ENCODE measurements at regions not wholly inside any gene's neighbourhood (a gene's known extent, or its start where the extent isn't known, plus 50 kb on each side); places are given as distances from the start of the nearest gene placed in this dataset.

GRCh38 chr6:37570482-37571133 is 70.9 kb upstream of the CCDC167 start:
- TF ChIP-seq CTCF (IDR thresholded peaks at IDR 0.05; ENCODE audit: unreplicated experiment in 3 of 3) = no peak
- H3K27ac Mint-ChIP-seq = peak overlapping the region in 1 of 3 experiments; percentile 16
- no peaks in the 10 kb centered on the region for H3K36me3 Mint-ChIP-seq (ENCODE audit: low read depth)
- peaks cover 44% of the 10 kb centered on the region for H3K27me3 Mint-ChIP-seq (ENCODE audit: low read depth)
- H3K9me3 Mint-ChIP-seq = no peaks in the 10 kb centered on the region
- peaks cover 13% of the 10 kb centered on the region for H3K4me1 Mint-ChIP-seq
- peak overlapping the region in 1 of 3 experiments; percentile 11 for H3K4me3 Mint-ChIP-seq

- Mint-ChIP-seq H3K27ac (peak overlapping the region in 1 of 3 experiments; percentile 16), H3K9me3 (no peaks in the 10 kb centered on the region), H3K27me3 (ENCODE audit: low read depth) (peaks cover 48% of the 10 kb centered on the region), H3K36me3 (ENCODE audit: low read depth) (no peaks in the 10 kb centered on the region), H3K4me1 (peaks cover 20% of the 10 kb centered on the region), H3K4me3 (peak overlapping the region in 1 of 3 experiments; percentile 11)
- TF ChIP-seq CTCF (IDR thresholded peaks at IDR 0.05; ENCODE audit: unreplicated experiment in 3 of 3) = no peak
These were observed 70.2 kb upstream of the CCDC167 start for GRCh38 chr6:37569743-37570481.

GRCh38 chr6:37569317-37569716 is 69.6 kb upstream of the CCDC167 start:
- peaks cover 24% of the 10 kb centered on the region for H3K4me1 Mint-ChIP-seq
- no peak overlapping the region for H3K4me3 Mint-ChIP-seq
- no peak for TF ChIP-seq CTCF (IDR thresholded peaks at IDR 0.05; ENCODE audit: unreplicated experiment in 3 of 3)
- H3K36me3 Mint-ChIP-seq (ENCODE audit: low read depth) = no peaks in the 10 kb centered on the region
- no peak overlapping the region for H3K27ac Mint-ChIP-seq
- H3K27me3 Mint-ChIP-seq (ENCODE audit: low read depth) = peaks cover 52% of the 10 kb centered on the region
- no peaks in the 10 kb centered on the region for H3K9me3 Mint-ChIP-seq

- Mint-ChIP-seq H3K27ac (peak overlapping the region in 1 of 3 experiments; percentile 26), H3K27me3 (ENCODE audit: low read depth) (peaks cover 62% of the 10 kb centered on the region), H3K4me3 (peak overlapping the region; percentile 44 to 60 (median 49)), H3K4me1 (peaks cover 34% of the 10 kb centered on the region), H3K36me3 (ENCODE audit: low read depth) (no peaks in the 10 kb centered on the region), H3K9me3 (no peaks in the 10 kb centered on the region)
- no peak for TF ChIP-seq CTCF (IDR thresholded peaks at IDR 0.05; ENCODE audit: unreplicated experiment in 3 of 3)
These were observed 67.3 kb upstream of the CCDC167 start for GRCh38 chr6:37566950-37567349.

GRCh38 chr6:37566111-37566949 is 66.6 kb upstream of the CCDC167 start:
- Mint-ChIP-seq H3K4me1 (peaks cover 34% of the 10 kb centered on the region), H3K27ac (peak overlapping the region in 2 of 3 experiments; percentile 68 to 73), H3K36me3 (ENCODE audit: low read depth) (no peaks in the 10 kb centered on the region), H3K9me3 (no peaks in the 10 kb centered on the region), H3K4me3 (peak overlapping the region; percentile 73 to 80 (median 76)), H3K27me3 (ENCODE audit: low read depth) (peaks cover 58% of the 10 kb centered on the region)
- TF ChIP-seq CTCF (IDR thresholded peaks at IDR 0.05; ENCODE audit: unreplicated experiment in 3 of 3) = peak; percentile 69 to 74 (median 73)

All from nephron (organoid).